Osteocyte (in vitro differentiated cells): ENCODE measurements at regions not wholly inside any gene's neighbourhood (a gene's known extent, or its start where the extent isn't known, plus 50 kb on each side); places are given as distances from the start of the nearest gene placed in this dataset.
"Not testable (repeated sequence)": the region's sequence is repeated elsewhere in the genome, so short reads cannot be mapped to it uniquely, and the experiment has no call there.

Experiments
- DNase-seq: peaks from one replicate; pipeline ENCODE4 v3.0.0; 2021; ENCODE audit warnings: mixed read lengths; ENCODE audit not compliant: unreplicated experiment; ENCODE audit errors: extremely low spot score
- H3K27ac Mint-ChIP-seq: one replicate; pipeline ENCODE4 v1.8.0; 2021; ENCODE audit warnings: mild to moderate bottlenecking, mixed read lengths; ENCODE audit not compliant: unreplicated experiment
- H3K27me3 Mint-ChIP-seq: one replicate; pipeline ENCODE4 v1.8.0; 2021; ENCODE audit warnings: mixed read lengths; ENCODE audit not compliant: unreplicated experiment
- H3K36me3 Mint-ChIP-seq: one replicate; pipeline ENCODE4 v1.8.0; 2021; ENCODE audit warnings: mixed read lengths; ENCODE audit not compliant: unreplicated experiment
- H3K4me1 Mint-ChIP-seq: one replicate; pipeline ENCODE4 v1.8.0; 2021; ENCODE audit warnings: mixed read lengths; ENCODE audit not compliant: unreplicated experiment
- H3K4me3 Mint-ChIP-seq: one replicate; pipeline ENCODE4 v1.8.0; 2021; ENCODE audit warnings: mild to moderate bottlenecking, moderate library complexity, mixed read lengths; ENCODE audit not compliant: unreplicated experiment
- H3K9me3 Mint-ChIP-seq: one replicate; pipeline ENCODE4 v1.8.0; 2021; ENCODE audit warnings: mixed read lengths; ENCODE audit not compliant: unreplicated experiment
- CTCF ChIP-seq: fragments of 200-600 bp; sonication (generic); IDR thresholded peaks from 2 replicates; pipeline ENCODE4 v1.5.0; 2021; ENCODE audit warnings: antibody characterized with exemption, mild to moderate bottlenecking, moderate library complexity

GRCh38 chr1:201641524-201642253 lies 102.8 kb downstream of the NAV1 start:
- Mint-ChIP-seq H3K27me3 (no peaks in the 10 kb centered on the region), H3K4me1 (peaks cover 21% of the 10 kb centered on the region), H3K4me3 (no peak overlapping the region), H3K27ac (no peak overlapping the region), H3K36me3 (peaks cover 10% of the 10 kb centered on the region), H3K9me3 (no peaks in the 10 kb centered on the region)
- TF ChIP-seq CTCF = no peak
- no peak for DNase-seq

GRCh38 chr1:201643835-201644104 lies 104.8 kb downstream of the NAV1 start:
- no peaks in the 10 kb centered on the region for H3K27me3 Mint-ChIP-seq
- H3K4me1 Mint-ChIP-seq = peaks cover 18% of the 10 kb centered on the region
- no peak for DNase-seq
- no peak for TF ChIP-seq CTCF
- H3K9me3 Mint-ChIP-seq = no peaks in the 10 kb centered on the region
- H3K36me3 Mint-ChIP-seq = peaks cover 10% of the 10 kb centered on the region
- no peak overlapping the region for H3K27ac Mint-ChIP-seq
- H3K4me3 Mint-ChIP-seq = no peak overlapping the region

- Mint-ChIP-seq H3K36me3 (peaks cover 10% of the 10 kb centered on the region), H3K27me3 (no peaks in the 10 kb centered on the region), H3K9me3 (no peaks in the 10 kb centered on the region), H3K4me3 (no peak overlapping the region), H3K27ac (no peak overlapping the region), H3K4me1 (peaks cover 18% of the 10 kb centered on the region)
- DNase-seq = no peak
- TF ChIP-seq CTCF = no peak
Measured at GRCh38 chr1:201644197-201644596, 105.3 kb downstream of the NAV1 start.

GRCh38 chr1:201645000-201645399 lies 106.1 kb downstream of the NAV1 start:
- H3K9me3 Mint-ChIP-seq, H3K4me3 Mint-ChIP-seq, H3K27ac Mint-ChIP-seq, DNase-seq, H3K27me3 Mint-ChIP-seq: not testable (repeated sequence)
- Mint-ChIP-seq H3K4me1 (peaks cover 20% of the 10 kb centered on the region), H3K36me3 (peaks cover 10% of the 10 kb centered on the region)

- H3K9me3 Mint-ChIP-seq = no peaks in the 10 kb centered on the region
Measured at GRCh38 chr1:201645956-201646355, 107.0 kb downstream of the NAV1 start.

More at GRCh38 chr1:201645956-201646355, 107.0 kb downstream of the NAV1 start:
- Mint-ChIP-seq H3K4me3 (no peak overlapping the region), H3K27me3 (no peaks in the 10 kb centered on the region), H3K27ac (no peak overlapping the region), H3K36me3 (peaks cover 5% of the 10 kb centered on the region), H3K4me1 (peaks cover 28% of the 10 kb centered on the region)
- TF ChIP-seq CTCF = no peak
- no peak for DNase-seq
